HEK293 (cell line): ENCODE measurements at regions not wholly inside any gene's neighbourhood (a gene's known extent, or its start where the extent isn't known, plus 50 kb on each side); places are given as distances from the start of the nearest gene placed in this dataset.
"Not testable (repeated sequence)": the region's sequence is repeated elsewhere in the genome, so short reads cannot be mapped to it uniquely, and the experiment has no call there.

Experiments
- TCF7L2 ChIP-seq: IDR thresholded peaks from 2 replicates; pipeline ENCODE4 v1.6.1; 2011; ENCODE audit warnings: low read depth, mild to moderate bottlenecking, inconsistent platforms, low read length, moderate library complexity, borderline replicate concordance
- ZBTB1 ChIP-seq: fragments of 450-650 bp; formaldehyde crosslinking; IDR thresholded peaks from 2 replicates; pipeline ENCODE4 v1.5.1; 2016; ENCODE audit warnings: missing biosample characterization, missing genetic modification characterization
- ZNF133 ChIP-seq: fragments of 450-650 bp; formaldehyde crosslinking; IDR thresholded peaks from 2 replicates; pipeline ENCODE4 v1.5.1; 2016; ENCODE audit warnings: missing biosample characterization, missing genetic modification characterization
- ZNF146 ChIP-seq: fragments of 450-650 bp; formaldehyde crosslinking; IDR thresholded peaks from 2 replicates; pipeline ENCODE4 v1.5.1; 2016; ENCODE audit warnings: missing biosample characterization, missing genetic modification characterization
- ZNF184 ChIP-seq: fragments of 450-650 bp; IDR thresholded peaks from 2 replicates; pipeline ENCODE4 v1.5.1; 2018; ENCODE audit warnings: missing biosample characterization, mild to moderate bottlenecking, missing genetic modification characterization
- TF ChIP-seq, protein P1 (sequence below): fragments of 450-650 bp; formaldehyde crosslinking; IDR thresholded peaks from 2 replicates; pipeline ENCODE4 v1.5.1; 2016; ENCODE audit warnings: missing biosample characterization, missing genetic modification characterization

DNA sequence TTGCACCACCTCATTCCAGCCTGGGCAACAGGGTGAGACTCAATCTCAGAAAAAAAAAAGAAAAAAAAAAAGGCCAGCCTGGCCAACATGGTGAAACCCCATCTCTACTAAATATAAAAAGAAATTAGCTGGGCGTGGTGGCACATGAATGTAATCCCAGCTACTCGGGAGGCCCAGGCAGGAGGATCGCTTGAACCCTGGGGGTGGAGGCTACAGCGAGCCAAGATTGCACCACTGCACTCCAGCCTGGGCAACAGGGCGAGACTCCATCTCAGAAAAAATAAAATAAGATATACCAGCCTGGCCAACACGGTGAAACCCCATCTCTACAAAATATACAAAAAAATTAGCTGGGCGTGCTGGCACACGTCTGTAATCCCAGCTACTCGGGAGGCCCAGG lies 1602.3 kb downstream of the RPIA start:
- TF ChIP-seq TCF7L2; ZNF146; ZNF133; ZBTB1 (tag by site-specific recombination); ZNF184 (tag by site-specific recombination): not testable (repeated sequence)
- TF ChIP-seq, protein P1, sequence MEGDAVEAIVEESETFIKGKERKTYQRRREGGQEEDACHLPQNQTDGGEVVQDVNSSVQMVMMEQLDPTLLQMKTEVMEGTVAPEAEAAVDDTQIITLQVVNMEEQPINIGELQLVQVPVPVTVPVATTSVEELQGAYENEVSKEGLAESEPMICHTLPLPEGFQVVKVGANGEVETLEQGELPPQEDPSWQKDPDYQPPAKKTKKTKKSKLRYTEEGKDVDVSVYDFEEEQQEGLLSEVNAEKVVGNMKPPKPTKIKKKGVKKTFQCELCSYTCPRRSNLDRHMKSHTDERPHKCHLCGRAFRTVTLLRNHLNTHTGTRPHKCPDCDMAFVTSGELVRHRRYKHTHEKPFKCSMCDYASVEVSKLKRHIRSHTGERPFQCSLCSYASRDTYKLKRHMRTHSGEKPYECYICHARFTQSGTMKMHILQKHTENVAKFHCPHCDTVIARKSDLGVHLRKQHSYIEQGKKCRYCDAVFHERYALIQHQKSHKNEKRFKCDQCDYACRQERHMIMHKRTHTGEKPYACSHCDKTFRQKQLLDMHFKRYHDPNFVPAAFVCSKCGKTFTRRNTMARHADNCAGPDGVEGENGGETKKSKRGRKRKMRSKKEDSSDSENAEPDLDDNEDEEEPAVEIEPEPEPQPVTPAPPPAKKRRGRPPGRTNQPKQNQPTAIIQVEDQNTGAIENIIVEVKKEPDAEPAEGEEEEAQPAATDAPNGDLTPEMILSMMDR (tag by site-specific recombination): not testable (repeated sequence)
